ENCODE measurements at regions not wholly inside any gene's neighbourhood (a gene's known extent, or its start where the extent isn't known, plus 50 kb on each side); places are given as distances from the start of the nearest gene placed in this dataset.

DNA sequence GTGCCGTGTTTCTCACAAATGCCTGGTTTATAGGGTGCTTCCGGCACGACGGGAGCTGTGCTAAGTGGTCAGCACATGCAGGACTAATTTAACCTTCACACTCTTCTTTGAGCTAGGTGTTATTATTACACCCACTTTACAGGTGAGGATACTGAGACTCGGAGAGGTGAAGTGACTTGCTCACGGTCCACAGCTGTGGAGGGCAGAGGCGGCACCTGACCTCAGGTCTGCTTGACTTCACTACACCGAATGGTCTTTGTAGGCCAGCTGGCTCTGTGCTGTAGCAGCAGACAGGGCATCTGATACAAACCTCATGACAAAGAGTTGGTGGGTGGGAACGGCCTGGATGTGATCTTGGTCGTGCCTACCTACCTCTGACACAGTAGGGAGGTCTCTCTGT is 102.0 kb upstream of the BOD1 start:
- TF ChIP-seq, protein P1, sequence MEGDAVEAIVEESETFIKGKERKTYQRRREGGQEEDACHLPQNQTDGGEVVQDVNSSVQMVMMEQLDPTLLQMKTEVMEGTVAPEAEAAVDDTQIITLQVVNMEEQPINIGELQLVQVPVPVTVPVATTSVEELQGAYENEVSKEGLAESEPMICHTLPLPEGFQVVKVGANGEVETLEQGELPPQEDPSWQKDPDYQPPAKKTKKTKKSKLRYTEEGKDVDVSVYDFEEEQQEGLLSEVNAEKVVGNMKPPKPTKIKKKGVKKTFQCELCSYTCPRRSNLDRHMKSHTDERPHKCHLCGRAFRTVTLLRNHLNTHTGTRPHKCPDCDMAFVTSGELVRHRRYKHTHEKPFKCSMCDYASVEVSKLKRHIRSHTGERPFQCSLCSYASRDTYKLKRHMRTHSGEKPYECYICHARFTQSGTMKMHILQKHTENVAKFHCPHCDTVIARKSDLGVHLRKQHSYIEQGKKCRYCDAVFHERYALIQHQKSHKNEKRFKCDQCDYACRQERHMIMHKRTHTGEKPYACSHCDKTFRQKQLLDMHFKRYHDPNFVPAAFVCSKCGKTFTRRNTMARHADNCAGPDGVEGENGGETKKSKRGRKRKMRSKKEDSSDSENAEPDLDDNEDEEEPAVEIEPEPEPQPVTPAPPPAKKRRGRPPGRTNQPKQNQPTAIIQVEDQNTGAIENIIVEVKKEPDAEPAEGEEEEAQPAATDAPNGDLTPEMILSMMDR (IDR thresholded peaks at IDR 0.05; ENCODE audit: poor library complexity): no peak
- TF ChIP-seq EZH2 (IDR thresholded peaks at IDR 0.05; ENCODE audit: borderline replicate concordance) (no peak), EZH2phosphoT487 (IDR thresholded peaks at IDR 0.05; ENCODE audit: low read depth, severe bottlenecking, unreplicated experiment) (no peak)

Data from hepatocyte (in vitro differentiated cells).